Fibroblast of lung (primary cell): ENCODE measurements at regions not wholly inside any gene's neighbourhood (a gene's known extent, or its start where the extent isn't known, plus 50 kb on each side); places are given as distances from the start of the nearest gene placed in this dataset.

ENCODE experiments used
- DNase-seq, 2 donors: peaks; one replicate each; pipeline versions ENCODE4 v3.0.0 to v3.0.0-alpha.2; 2010; ENCODE audit warnings: low read depth in 2 of 2
- H2AFZ ChIP-seq: 2 replicates; pipeline ENCODE4 v1.5.1; 2012; ENCODE audit warnings: low read length, control low read depth, inconsistent platforms
- H3K27ac ChIP-seq: 2 replicates; pipeline ENCODE4 v1.5.1; 2011; ENCODE audit warnings: low read length, control low read depth; ENCODE audit not compliant: insufficient read depth
- H3K27me3 ChIP-seq: 2 replicates; pipeline ENCODE4 v1.5.1; 2011; ENCODE audit warnings: mild to moderate bottlenecking, low read length; ENCODE audit not compliant: control insufficient read depth, insufficient read depth
- H3K36me3 ChIP-seq: 2 replicates; pipeline ENCODE4 v1.5.1; 2011; ENCODE audit warnings: low read length; ENCODE audit not compliant: control insufficient read depth, insufficient read depth
- H3K4me1 ChIP-seq: 2 replicates; pipeline ENCODE4 v1.5.1; 2011; ENCODE audit warnings: low read length; ENCODE audit not compliant: control insufficient read depth, insufficient read depth; ENCODE audit errors: extremely low read depth
- H3K4me2 ChIP-seq: 2 replicates; pipeline ENCODE4 v1.5.1; 2011; ENCODE audit warnings: low read length, control low read depth; ENCODE audit not compliant: insufficient read depth; ENCODE audit errors: extremely low read depth
- H3K4me3 ChIP-seq, 4 experiments: fragments of 200-600 bp in 1 of 4; sonication (generic) in 1 of 4; replicated peaks in 1 of 4; 2 replicates each; pipeline ENCODE4 v1.5.1; 2011 to 2016; ENCODE audit warnings: low read length in 4 of 4, low read depth in 3 of 4, mild to moderate bottlenecking in 3 of 4, control low read depth in 2 of 4, inconsistent platforms in 1 of 4, mixed read lengths in 1 of 4; ENCODE audit not compliant: insufficient read depth in 1 of 4; ENCODE audit errors: control extremely low read depth in 1 of 4
- H3K79me2 ChIP-seq: 2 replicates; pipeline ENCODE4 v1.5.1; 2012; ENCODE audit warnings: mild to moderate bottlenecking, low read length, inconsistent platforms; ENCODE audit not compliant: control insufficient read depth, insufficient read depth
- H3K9ac ChIP-seq: 2 replicates; pipeline ENCODE4 v1.5.1; 2011; ENCODE audit warnings: mild to moderate bottlenecking, low read length, control low read depth; ENCODE audit not compliant: insufficient read depth
- H3K9me3 ChIP-seq: 2 replicates; pipeline ENCODE4 v1.5.1; 2012; ENCODE audit warnings: low read depth, low read length; ENCODE audit not compliant: control insufficient read depth, insufficient read depth
- H4K20me1 ChIP-seq: 2 replicates; pipeline ENCODE4 v1.5.1; 2011; ENCODE audit warnings: low read length; ENCODE audit not compliant: control insufficient read depth, insufficient read depth; ENCODE audit errors: extremely low read depth
- EZH2 ChIP-seq: IDR thresholded peaks from 2 replicates; pipeline ENCODE4 v1.5.1; 2012; ENCODE audit warnings: low read length, control low read depth, mild to moderate bottlenecking; ENCODE audit errors: missing control alignments
- TF ChIP-seq, protein P1 (sequence below), 2 donors: IDR thresholded peaks in 1 of 2; conservative IDR thresholded peaks in 1 of 2; 1 replicate in 1 of 2; 2 replicates in 1 of 2; pipeline ENCODE4 v1.5.1; 2011 to 2012; ENCODE audit warnings: low read length in 2 of 2, control low read depth in 1 of 2, inconsistent platforms in 1 of 2, low read depth in 1 of 2, mild to moderate bottlenecking in 1 of 2

DNA sequence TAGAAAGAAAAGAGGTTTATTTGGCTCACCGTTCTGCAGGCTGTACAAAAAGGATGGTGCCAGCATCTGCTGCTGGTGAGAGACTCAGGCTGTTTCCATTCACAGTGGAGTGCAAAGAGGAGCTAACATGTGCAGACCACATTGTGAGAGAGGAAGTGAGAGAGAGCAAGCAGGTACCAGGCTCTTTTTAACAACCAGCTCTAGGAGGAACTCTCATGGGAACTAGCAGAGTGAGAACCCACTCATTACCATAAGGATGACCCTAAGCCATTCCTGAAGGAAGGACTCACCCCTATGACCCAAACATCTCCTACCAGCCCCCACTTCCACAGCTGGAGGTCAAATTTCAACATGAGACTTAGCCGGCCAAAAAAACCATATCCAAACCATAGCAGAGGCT, 158.6 kb upstream of the ADGRL3 start:
- no peak overlapping the region for H3K4me2 ChIP-seq
- H3K79me2 ChIP-seq = no peaks in the 10 kb centered on the region
- no peak overlapping the region for H3K9ac ChIP-seq
- no peak overlapping the region for H2AFZ ChIP-seq
- TF ChIP-seq, protein P1, sequence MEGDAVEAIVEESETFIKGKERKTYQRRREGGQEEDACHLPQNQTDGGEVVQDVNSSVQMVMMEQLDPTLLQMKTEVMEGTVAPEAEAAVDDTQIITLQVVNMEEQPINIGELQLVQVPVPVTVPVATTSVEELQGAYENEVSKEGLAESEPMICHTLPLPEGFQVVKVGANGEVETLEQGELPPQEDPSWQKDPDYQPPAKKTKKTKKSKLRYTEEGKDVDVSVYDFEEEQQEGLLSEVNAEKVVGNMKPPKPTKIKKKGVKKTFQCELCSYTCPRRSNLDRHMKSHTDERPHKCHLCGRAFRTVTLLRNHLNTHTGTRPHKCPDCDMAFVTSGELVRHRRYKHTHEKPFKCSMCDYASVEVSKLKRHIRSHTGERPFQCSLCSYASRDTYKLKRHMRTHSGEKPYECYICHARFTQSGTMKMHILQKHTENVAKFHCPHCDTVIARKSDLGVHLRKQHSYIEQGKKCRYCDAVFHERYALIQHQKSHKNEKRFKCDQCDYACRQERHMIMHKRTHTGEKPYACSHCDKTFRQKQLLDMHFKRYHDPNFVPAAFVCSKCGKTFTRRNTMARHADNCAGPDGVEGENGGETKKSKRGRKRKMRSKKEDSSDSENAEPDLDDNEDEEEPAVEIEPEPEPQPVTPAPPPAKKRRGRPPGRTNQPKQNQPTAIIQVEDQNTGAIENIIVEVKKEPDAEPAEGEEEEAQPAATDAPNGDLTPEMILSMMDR (conservative IDR thresholded peaks at IDR 0.05 in 1 of 2, IDR thresholded peaks at IDR 0.05 in 1 of 2; ENCODE audit: low read depth in 1 of 2, low read length in 2 of 2) = no peak
- no peak for TF ChIP-seq EZH2
- H3K4me1 ChIP-seq = no peaks in the 10 kb centered on the region
- H3K27me3 ChIP-seq = no peaks in the 10 kb centered on the region
- H3K36me3 ChIP-seq = no peaks in the 10 kb centered on the region
- no peak for DNase-seq
- no peak overlapping the region for H3K4me3 ChIP-seq
- no peaks in the 10 kb centered on the region for H4K20me1 ChIP-seq
- H3K9me3 ChIP-seq = no peaks in the 10 kb centered on the region
- no peak overlapping the region for H3K27ac ChIP-seq

GRCh38 chr4:61044837-61045236, 155.3 kb upstream of the ADGRL3 start:
- no peaks in the 10 kb centered on the region for H3K9me3 ChIP-seq
- H3K27me3 ChIP-seq = no peaks in the 10 kb centered on the region
- no peaks in the 10 kb centered on the region for H3K36me3 ChIP-seq
- no peak overlapping the region for H3K4me2 ChIP-seq
- no peak overlapping the region for H3K4me3 ChIP-seq
- no peak overlapping the region for H2AFZ ChIP-seq
- H3K9ac ChIP-seq = no peak overlapping the region
- DNase-seq = no peak
- no peaks in the 10 kb centered on the region for H4K20me1 ChIP-seq
- no peak overlapping the region for H3K27ac ChIP-seq
- TF ChIP-seq, protein P1 (conservative IDR thresholded peaks at IDR 0.05 in 1 of 2, IDR thresholded peaks at IDR 0.05 in 1 of 2; ENCODE audit: low read depth in 1 of 2, low read length in 2 of 2) = no peak
- TF ChIP-seq EZH2 = no peak
- H3K4me1 ChIP-seq = no peaks in the 10 kb centered on the region
- no peaks in the 10 kb centered on the region for H3K79me2 ChIP-seq

GRCh38 chr4:61049018-61049417, 151.1 kb upstream of the ADGRL3 start:
- no peaks in the 10 kb centered on the region for H3K36me3 ChIP-seq
- DNase-seq = peak in 1 of 2 donors; percentile 4

More at GRCh38 chr4:61049018-61049417, 151.1 kb upstream of the ADGRL3 start:
- Histone ChIP-seq H3K4me3 (no peak overlapping the region), H3K79me2 (no peaks in the 10 kb centered on the region), H3K27ac (no peak overlapping the region), H3K4me1 (no peaks in the 10 kb centered on the region), H3K27me3 (no peaks in the 10 kb centered on the region), H4K20me1 (no peaks in the 10 kb centered on the region), H2AFZ (no peak overlapping the region), H3K9ac (no peak overlapping the region), H3K9me3 (no peaks in the 10 kb centered on the region), H3K4me2 (no peak overlapping the region)
- TF ChIP-seq EZH2 = no peak
- TF ChIP-seq, protein P1 (conservative IDR thresholded peaks at IDR 0.05 in 1 of 2, IDR thresholded peaks at IDR 0.05 in 1 of 2; ENCODE audit: low read depth in 1 of 2, low read length in 2 of 2) = no peak
